B cell (primary cell): ENCODE measurements at regions not wholly inside any gene's neighbourhood (a gene's known extent, or its start where the extent isn't known, plus 50 kb on each side); places are given as distances from the start of the nearest gene placed in this dataset.

Experiments used
- ATAC-seq: fragments of 200-7000 bp; cut with Tn5 transposase; one replicate; pipeline ENCODE4 v1.10.0; 2021; ENCODE audit warnings: low read depth, mild to moderate bottlenecking, moderate number of reproducible peaks, moderate library complexity
- CTCF ChIA-PET: fragments of 350-600 bp; sonication (Branson Sonifier 250); formaldehyde crosslinking; loops from one replicate; lab custom pipeline; 2021; ENCODE audit warnings: antibody characterized with exemption, inconsistent platforms; lab: Charles Lee
- POLR2A ChIA-PET: fragments of 350-600 bp; sonication (Branson Sonifier 250); formaldehyde crosslinking; loops from one replicate; lab custom pipeline; 2021; ENCODE audit warnings: antibody characterized with exemption; lab: Charles Lee
- DNase-seq: peaks from one replicate; pipeline ENCODE4 v3.0.0; 2013
- H2AFZ ChIP-seq: 2 replicates; pipeline ENCODE4 v1.6.1; 2012; ENCODE audit warnings: mild to moderate bottlenecking, low read depth, low read length; ENCODE audit not compliant: insufficient read depth, poor library complexity, severe bottlenecking
- H3K27ac ChIP-seq, 2 donors: 1 replicate in 1 of 2; 2 replicates in 1 of 2; pipeline ENCODE4 v1.5.1; 2012 to 2013; ENCODE audit warnings: low read length in 2 of 2, mild to moderate bottlenecking in 2 of 2, moderate library complexity in 1 of 2
- H3K27me3 ChIP-seq, 4 experiments: fragments of 200-600 bp in 1 of 4; sonication (generic) in 1 of 4; replicated peaks in 1 of 4; 1 replicate in 2 of 4; 2 replicates in 2 of 4; pipeline versions ENCODE4 v1.6.1 to v1.7.0; 2013 to 2016; ENCODE audit warnings: low read length in 3 of 4, mild to moderate bottlenecking in 2 of 4, mixed read lengths in 1 of 4, moderate library complexity in 1 of 4; ENCODE audit not compliant: insufficient read depth in 4 of 4, control insufficient read depth in 3 of 4; ENCODE audit errors: control extremely low read depth in 1 of 4
- H3K36me3 ChIP-seq, 2 experiments: replicated peaks in 1 of 2; 1 replicate in 1 of 2; 2 replicates in 1 of 2; pipeline versions ENCODE4 v1.6.1 to v1.7.1; 2013; ENCODE audit warnings: low read length in 1 of 2; ENCODE audit not compliant: insufficient read depth in 2 of 2, control insufficient read depth in 1 of 2; ENCODE audit errors: control extremely low read depth in 1 of 2, extremely low read depth in 1 of 2
- H3K4me1 ChIP-seq, 2 donors: fragments of 200-600 bp in 1 of 2; sonication (generic) in 1 of 2; 1 replicate in 1 of 2; 2 replicates in 1 of 2; pipeline versions ENCODE4 v1.5.1 to v1.6.1; 2013 to 2017; ENCODE audit warnings: low read length in 2 of 2; ENCODE audit not compliant: control insufficient read depth in 2 of 2, insufficient read depth in 2 of 2
- H3K4me2 ChIP-seq: replicated peaks from 2 replicates; pipeline ENCODE3; 2012; ENCODE audit warnings: mild to moderate bottlenecking, low read depth, low read length; ENCODE audit not compliant: poor library complexity, severe bottlenecking
- H3K4me3 ChIP-seq, 5 experiments: fragments of 200-600 bp in 1 of 5; sonication (generic) in 1 of 5; 1 replicate in 3 of 5; 2 replicates in 2 of 5; pipeline versions ENCODE4 v1.5.1 to v1.7.0; 2011 to 2016; ENCODE audit warnings: low read length in 4 of 5, mild to moderate bottlenecking in 4 of 5, low read depth in 2 of 5, control low read depth in 1 of 5, moderate library complexity in 1 of 5; ENCODE audit not compliant: insufficient read depth in 1 of 5; ENCODE audit errors: control extremely low read depth in 1 of 5, extremely low read depth in 1 of 5
- H3K79me2 ChIP-seq: fragments of 200-600 bp; sonication (generic); one replicate; pipeline ENCODE4 v1.6.0; 2016; ENCODE audit warnings: low read length; ENCODE audit not compliant: control insufficient read depth, insufficient read depth
- H3K9ac ChIP-seq: fragments of 200-600 bp; sonication (generic); 2 replicates; pipeline ENCODE4 v1.6.1; 2017; ENCODE audit warnings: mild to moderate bottlenecking, low read length, moderate library complexity
- H3K9me3 ChIP-seq, 3 donors: one replicate each; pipeline versions ENCODE4 v1.6.1 to v1.7.1; 2013; ENCODE audit warnings: low read length in 2 of 3; ENCODE audit not compliant: control insufficient read depth in 2 of 3, insufficient read depth in 1 of 3; ENCODE audit errors: control extremely low read depth in 1 of 3
- H4K20me1 ChIP-seq: 2 replicates; pipeline ENCODE4 v1.6.0; 2012; ENCODE audit warnings: mild to moderate bottlenecking, low read length; ENCODE audit not compliant: insufficient read depth, control insufficient read depth, poor library complexity, severe bottlenecking
- H3K27ac Mint-ChIP-seq: one replicate; pipeline ENCODE4 v1.8.0; 2021; ENCODE audit warnings: mixed read lengths
- H3K27me3 Mint-ChIP-seq: one replicate; pipeline ENCODE4 v1.8.0; 2021; ENCODE audit warnings: mixed read lengths
- H3K4me1 Mint-ChIP-seq: one replicate; pipeline ENCODE4 v1.8.0; 2021; ENCODE audit warnings: mixed read lengths
- H3K4me3 Mint-ChIP-seq: one replicate; pipeline ENCODE4 v1.8.0; 2021; ENCODE audit warnings: mixed read lengths
- H3K9me3 Mint-ChIP-seq: one replicate; pipeline ENCODE4 v1.8.0; 2022; ENCODE audit warnings: mixed read lengths; ENCODE audit not compliant: insufficient read depth
- CTCF ChIP-seq: fragments of 200-600 bp; IDR thresholded peaks from one replicate; pipeline ENCODE4 v1.8.0; 2022; ENCODE audit warnings: antibody characterized with exemption, mild to moderate bottlenecking
- EZH2 ChIP-seq: IDR thresholded peaks from 2 replicates; pipeline ENCODE4 v1.6.1; 2012; ENCODE audit warnings: borderline replicate concordance, low read depth, mild to moderate bottlenecking, moderate library complexity, low read length; ENCODE audit not compliant: insufficient read depth, poor library complexity, severe bottlenecking
- WGBS: methylation state at CpG from one replicate; pipeline ENCODE4 v1.1.5; 2013; ENCODE audit warnings: missing lambda C conversion rate; ENCODE audit not compliant: insufficient coverage; 5-methylcytosine and 5-hydroxymethylcytosine counted together
- intact Hi-C: fragments of 100-400 bp; cut with micrococcal nuclease; formaldehyde crosslinking; loops from one replicate; pipeline ENCODE4 v1.10.0; 2022

- Histone ChIP-seq H3K36me3 (no peaks in the 10 kb centered on the region), H3K27me3 (no peaks in the 10 kb centered on the region), H3K4me3 (no peak overlapping the region), H2AFZ (no peak overlapping the region), H3K27ac (no peak overlapping the region), H3K4me2 (no peak overlapping the region), H3K79me2 (no peaks in the 10 kb centered on the region), H4K20me1 (no peaks in the 10 kb centered on the region), H3K9ac (no peak overlapping the region), H3K4me1 (no peaks in the 10 kb centered on the region), H3K9me3 (no peaks in the 10 kb centered on the region)
- ChIA-PET CTCF (no interaction called here), POLR2A (no interaction called here)
- TF ChIP-seq CTCF (no peak), EZH2 (no peak)
- no peaks in the 10 kb centered on the region for H3K4me1 Mint-ChIP-seq
- H3K9me3 Mint-ChIP-seq, result peaks cover 2% of the 10 kb centered on the region
- intact Hi-C loops, result no loop called here
- no peak overlapping the region for H3K27ac Mint-ChIP-seq
- DNase-seq (no peak), ATAC-seq (no peak)
- no peaks in the 10 kb centered on the region for H3K27me3 Mint-ChIP-seq
- 55% methylated on average over 1 of the region's 1 CpG for WGBS
- H3K4me3 Mint-ChIP-seq, result no peak overlapping the region
Measured at GRCh38 chr1:209154912-209155311, 428.6 kb upstream of the CAMK1G start.

- H3K4me1 Mint-ChIP-seq, result no peaks in the 10 kb centered on the region
- CTCF ChIA-PET, result no interaction called here
- H3K9me3 Mint-ChIP-seq, result no peaks in the 10 kb centered on the region
Measured at GRCh38 chr1:209155546-209155945, 428.0 kb upstream of the CAMK1G start.

More at GRCh38 chr1:209155546-209155945, 428.0 kb upstream of the CAMK1G start:
- 100% methylated on average over 1 of the region's 3 CpGs for WGBS
- H3K36me3 ChIP-seq, result no peaks in the 10 kb centered on the region
- no peak overlapping the region for H3K4me2 ChIP-seq
- intact Hi-C loops, result no loop called here
- no peaks in the 10 kb centered on the region for H3K79me2 ChIP-seq
- Mint-ChIP-seq H3K27me3 (no peaks in the 10 kb centered on the region), H3K27ac (no peak overlapping the region), H3K4me3 (no peak overlapping the region)
- no peak overlapping the region for H2AFZ ChIP-seq
- no peaks in the 10 kb centered on the region for H3K9me3 ChIP-seq
- ATAC-seq (no peak), DNase-seq (no peak)
- no peaks in the 10 kb centered on the region for H4K20me1 ChIP-seq
- H3K4me1 ChIP-seq, result no peaks in the 10 kb centered on the region
- no peaks in the 10 kb centered on the region for H3K27me3 ChIP-seq
- no peak for TF ChIP-seq EZH2
- TF ChIP-seq CTCF, result no peak
- H3K9ac ChIP-seq, result no peak overlapping the region
- H3K4me3 ChIP-seq, result no peak overlapping the region
- H3K27ac ChIP-seq, result no peak overlapping the region
- POLR2A ChIA-PET, result no interaction called here
